B cell (primary cell): ENCODE measurements at regions not wholly inside any gene's neighbourhood (a gene's known extent, or its start where the extent isn't known, plus 50 kb on each side); places are given as distances from the start of the nearest gene placed in this dataset.

ENCODE experiments used
- ATAC-seq: fragments of 200-7000 bp; cut with Tn5 transposase; one replicate; pipeline ENCODE4 v1.10.0; 2021; ENCODE audit warnings: low read depth, mild to moderate bottlenecking, moderate number of reproducible peaks, moderate library complexity
- CTCF ChIA-PET: fragments of 350-600 bp; sonication (Branson Sonifier 250); formaldehyde crosslinking; loops from one replicate; lab custom pipeline; 2021; ENCODE audit warnings: antibody characterized with exemption, inconsistent platforms; lab: Charles Lee
- POLR2A ChIA-PET: fragments of 350-600 bp; sonication (Branson Sonifier 250); formaldehyde crosslinking; loops from one replicate; lab custom pipeline; 2021; ENCODE audit warnings: antibody characterized with exemption; lab: Charles Lee
- DNase-seq: peaks from one replicate; pipeline ENCODE4 v3.0.0; 2013
- H2AFZ ChIP-seq: 2 replicates; pipeline ENCODE4 v1.6.1; 2012; ENCODE audit warnings: mild to moderate bottlenecking, low read depth, low read length; ENCODE audit not compliant: insufficient read depth, poor library complexity, severe bottlenecking
- H3K27ac ChIP-seq, 2 donors: 1 replicate in 1 of 2; 2 replicates in 1 of 2; pipeline ENCODE4 v1.5.1; 2012 to 2013; ENCODE audit warnings: low read length in 2 of 2, mild to moderate bottlenecking in 2 of 2, moderate library complexity in 1 of 2
- H3K27me3 ChIP-seq, 4 experiments: fragments of 200-600 bp in 1 of 4; sonication (generic) in 1 of 4; replicated peaks in 1 of 4; 1 replicate in 2 of 4; 2 replicates in 2 of 4; pipeline versions ENCODE4 v1.6.1 to v1.7.0; 2013 to 2016; ENCODE audit warnings: low read length in 3 of 4, mild to moderate bottlenecking in 2 of 4, mixed read lengths in 1 of 4, moderate library complexity in 1 of 4; ENCODE audit not compliant: insufficient read depth in 4 of 4, control insufficient read depth in 3 of 4; ENCODE audit errors: control extremely low read depth in 1 of 4
- H3K36me3 ChIP-seq, 2 experiments: replicated peaks in 1 of 2; 1 replicate in 1 of 2; 2 replicates in 1 of 2; pipeline versions ENCODE4 v1.6.1 to v1.7.1; 2013; ENCODE audit warnings: low read length in 1 of 2; ENCODE audit not compliant: insufficient read depth in 2 of 2, control insufficient read depth in 1 of 2; ENCODE audit errors: control extremely low read depth in 1 of 2, extremely low read depth in 1 of 2
- H3K4me1 ChIP-seq, 2 donors: fragments of 200-600 bp in 1 of 2; sonication (generic) in 1 of 2; 1 replicate in 1 of 2; 2 replicates in 1 of 2; pipeline versions ENCODE4 v1.5.1 to v1.6.1; 2013 to 2017; ENCODE audit warnings: low read length in 2 of 2; ENCODE audit not compliant: control insufficient read depth in 2 of 2, insufficient read depth in 2 of 2
- H3K4me2 ChIP-seq: replicated peaks from 2 replicates; pipeline ENCODE3; 2012; ENCODE audit warnings: mild to moderate bottlenecking, low read depth, low read length; ENCODE audit not compliant: poor library complexity, severe bottlenecking
- H3K4me3 ChIP-seq, 5 experiments: fragments of 200-600 bp in 1 of 5; sonication (generic) in 1 of 5; 1 replicate in 3 of 5; 2 replicates in 2 of 5; pipeline versions ENCODE4 v1.5.1 to v1.7.0; 2011 to 2016; ENCODE audit warnings: low read length in 4 of 5, mild to moderate bottlenecking in 4 of 5, low read depth in 2 of 5, control low read depth in 1 of 5, moderate library complexity in 1 of 5; ENCODE audit not compliant: insufficient read depth in 1 of 5; ENCODE audit errors: control extremely low read depth in 1 of 5, extremely low read depth in 1 of 5
- H3K79me2 ChIP-seq: fragments of 200-600 bp; sonication (generic); one replicate; pipeline ENCODE4 v1.6.0; 2016; ENCODE audit warnings: low read length; ENCODE audit not compliant: control insufficient read depth, insufficient read depth
- H3K9ac ChIP-seq: fragments of 200-600 bp; sonication (generic); 2 replicates; pipeline ENCODE4 v1.6.1; 2017; ENCODE audit warnings: mild to moderate bottlenecking, low read length, moderate library complexity
- H3K9me3 ChIP-seq, 3 donors: one replicate each; pipeline versions ENCODE4 v1.6.1 to v1.7.1; 2013; ENCODE audit warnings: low read length in 2 of 3; ENCODE audit not compliant: control insufficient read depth in 2 of 3, insufficient read depth in 1 of 3; ENCODE audit errors: control extremely low read depth in 1 of 3
- H4K20me1 ChIP-seq: 2 replicates; pipeline ENCODE4 v1.6.0; 2012; ENCODE audit warnings: mild to moderate bottlenecking, low read length; ENCODE audit not compliant: insufficient read depth, control insufficient read depth, poor library complexity, severe bottlenecking
- H3K27ac Mint-ChIP-seq: one replicate; pipeline ENCODE4 v1.8.0; 2021; ENCODE audit warnings: mixed read lengths
- H3K27me3 Mint-ChIP-seq: one replicate; pipeline ENCODE4 v1.8.0; 2021; ENCODE audit warnings: mixed read lengths
- H3K4me1 Mint-ChIP-seq: one replicate; pipeline ENCODE4 v1.8.0; 2021; ENCODE audit warnings: mixed read lengths
- H3K4me3 Mint-ChIP-seq: one replicate; pipeline ENCODE4 v1.8.0; 2021; ENCODE audit warnings: mixed read lengths
- H3K9me3 Mint-ChIP-seq: one replicate; pipeline ENCODE4 v1.8.0; 2022; ENCODE audit warnings: mixed read lengths; ENCODE audit not compliant: insufficient read depth
- EZH2 ChIP-seq: IDR thresholded peaks from 2 replicates; pipeline ENCODE4 v1.6.1; 2012; ENCODE audit warnings: borderline replicate concordance, low read depth, mild to moderate bottlenecking, moderate library complexity, low read length; ENCODE audit not compliant: insufficient read depth, poor library complexity, severe bottlenecking
- WGBS: methylation state at CpG from one replicate; pipeline ENCODE4 v1.1.5; 2013; ENCODE audit warnings: missing lambda C conversion rate; ENCODE audit not compliant: insufficient coverage; 5-methylcytosine and 5-hydroxymethylcytosine counted together
- intact Hi-C: fragments of 100-400 bp; cut with micrococcal nuclease; formaldehyde crosslinking; loops from one replicate; pipeline ENCODE4 v1.10.0; 2022
- TF ChIP-seq, protein P1 (sequence below): fragments of 200-600 bp; IDR thresholded peaks from one replicate; pipeline ENCODE4 v1.8.0; 2022; ENCODE audit warnings: antibody characterized with exemption, mild to moderate bottlenecking

DNA sequence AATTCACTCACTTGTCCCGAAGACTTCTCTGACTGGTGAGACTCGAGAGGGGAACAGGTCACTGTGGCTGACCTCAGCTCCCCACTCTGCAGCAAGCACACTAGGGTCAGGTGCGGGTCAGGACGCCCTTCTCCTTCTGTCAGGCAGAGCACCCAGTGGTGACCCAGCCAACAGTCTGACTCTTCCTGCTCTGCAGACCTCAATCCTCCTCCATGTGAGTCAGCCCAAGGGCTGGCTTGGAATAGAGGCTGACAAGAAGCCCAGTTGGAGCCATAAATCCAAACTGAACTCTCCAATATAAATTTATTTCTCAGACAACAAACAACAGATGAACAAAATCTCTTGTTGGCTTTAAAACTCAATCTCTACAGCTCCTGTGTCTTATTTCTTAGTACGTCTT lies 253.1 kb downstream of the SH3BP4 start:
- no peak overlapping the region for H3K9ac ChIP-seq
- 96% methylated on average over 4 of the region's 5 CpGs for WGBS
- H2AFZ ChIP-seq, result no peak overlapping the region
- POLR2A ChIA-PET, result no interaction called here
- H3K36me3 ChIP-seq, result no peaks in the 10 kb centered on the region
- DNase-seq (no peak), ATAC-seq (no peak)
- no peak overlapping the region for H3K4me2 ChIP-seq
- H3K4me3 ChIP-seq, result no peak overlapping the region
- H3K27me3 ChIP-seq, result peaks cover 0 to 7% (median 0%) of the 10 kb centered on the region in 4 experiments
- Mint-ChIP-seq H3K27me3 (peaks cover 22% of the 10 kb centered on the region), H3K9me3 (no peaks in the 10 kb centered on the region), H3K4me3 (no peak overlapping the region), H3K4me1 (no peaks in the 10 kb centered on the region), H3K27ac (no peak overlapping the region)
- no peaks in the 10 kb centered on the region for H3K4me1 ChIP-seq
- no peaks in the 10 kb centered on the region for H3K79me2 ChIP-seq
- TF ChIP-seq, protein P1, sequence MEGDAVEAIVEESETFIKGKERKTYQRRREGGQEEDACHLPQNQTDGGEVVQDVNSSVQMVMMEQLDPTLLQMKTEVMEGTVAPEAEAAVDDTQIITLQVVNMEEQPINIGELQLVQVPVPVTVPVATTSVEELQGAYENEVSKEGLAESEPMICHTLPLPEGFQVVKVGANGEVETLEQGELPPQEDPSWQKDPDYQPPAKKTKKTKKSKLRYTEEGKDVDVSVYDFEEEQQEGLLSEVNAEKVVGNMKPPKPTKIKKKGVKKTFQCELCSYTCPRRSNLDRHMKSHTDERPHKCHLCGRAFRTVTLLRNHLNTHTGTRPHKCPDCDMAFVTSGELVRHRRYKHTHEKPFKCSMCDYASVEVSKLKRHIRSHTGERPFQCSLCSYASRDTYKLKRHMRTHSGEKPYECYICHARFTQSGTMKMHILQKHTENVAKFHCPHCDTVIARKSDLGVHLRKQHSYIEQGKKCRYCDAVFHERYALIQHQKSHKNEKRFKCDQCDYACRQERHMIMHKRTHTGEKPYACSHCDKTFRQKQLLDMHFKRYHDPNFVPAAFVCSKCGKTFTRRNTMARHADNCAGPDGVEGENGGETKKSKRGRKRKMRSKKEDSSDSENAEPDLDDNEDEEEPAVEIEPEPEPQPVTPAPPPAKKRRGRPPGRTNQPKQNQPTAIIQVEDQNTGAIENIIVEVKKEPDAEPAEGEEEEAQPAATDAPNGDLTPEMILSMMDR, result no peak
- TF ChIP-seq EZH2, result no peak
- H4K20me1 ChIP-seq, result no peaks in the 10 kb centered on the region
- CTCF ChIA-PET, result no interaction called here
- H3K27ac ChIP-seq, result no peak overlapping the region
- peaks cover 0 to 22% (median 0%) of the 10 kb centered on the region in 3 donors for H3K9me3 ChIP-seq
- intact Hi-C loops, result no loop called here

GRCh38 chr2:235206399-235206798 lies 254.6 kb downstream of the SH3BP4 start:
- Histone ChIP-seq H4K20me1 (no peaks in the 10 kb centered on the region), H3K79me2 (no peaks in the 10 kb centered on the region), H3K9me3 (peaks cover 0 to 22% (median 0%) of the 10 kb centered on the region in 3 donors), H3K36me3 (no peaks in the 10 kb centered on the region), H2AFZ (no peak overlapping the region), H3K27me3 (peaks cover 0 to 7% (median 0%) of the 10 kb centered on the region in 4 experiments), H3K4me2 (no peak overlapping the region), H3K27ac (no peak overlapping the region), H3K4me1 (no peaks in the 10 kb centered on the region), H3K9ac (no peak overlapping the region), H3K4me3 (no peak overlapping the region)
- no peaks in the 10 kb centered on the region for H3K9me3 Mint-ChIP-seq
- H3K27ac Mint-ChIP-seq, result no peak overlapping the region
- H3K4me1 Mint-ChIP-seq, result no peaks in the 10 kb centered on the region
- TF ChIP-seq EZH2, result no peak
- TF ChIP-seq, protein P1, result no peak
- WGBS, result 87% methylated on average over 6 of the region's 10 CpGs
- ChIA-PET POLR2A (no interaction called here), CTCF (no interaction called here)
- peaks cover 21% of the 10 kb centered on the region for H3K27me3 Mint-ChIP-seq
- intact Hi-C loops, result no loop called here
- DNase-seq (no peak), ATAC-seq (no peak)
- H3K4me3 Mint-ChIP-seq, result no peak overlapping the region
